H1 (cell line): ENCODE measurements at regions not wholly inside any gene's neighbourhood (a gene's known extent, or its start where the extent isn't known, plus 50 kb on each side); places are given as distances from the start of the nearest gene placed in this dataset.

Source experiments
- BACH1 ChIP-seq: IDR thresholded peaks from 2 replicates; pipeline ENCODE4 v1.6.1; 2012; ENCODE audit warnings: low read length, improper control_type of control experiment
- GTF2F1 ChIP-seq: IDR thresholded peaks from 2 replicates; pipeline ENCODE4 v1.6.1; 2012; ENCODE audit warnings: low read depth, low read length, improper control_type of control experiment, borderline replicate concordance
- JUND ChIP-seq: IDR thresholded peaks from 2 replicates; pipeline ENCODE4 v1.6.1; 2011; ENCODE audit warnings: mild to moderate bottlenecking, improper control_type of control experiment, low read length
- TAF1 ChIP-seq: IDR thresholded peaks from 2 replicates; pipeline ENCODE4 v1.6.1; 2011; ENCODE audit warnings: mild to moderate bottlenecking, low read depth, low read length

DNA sequence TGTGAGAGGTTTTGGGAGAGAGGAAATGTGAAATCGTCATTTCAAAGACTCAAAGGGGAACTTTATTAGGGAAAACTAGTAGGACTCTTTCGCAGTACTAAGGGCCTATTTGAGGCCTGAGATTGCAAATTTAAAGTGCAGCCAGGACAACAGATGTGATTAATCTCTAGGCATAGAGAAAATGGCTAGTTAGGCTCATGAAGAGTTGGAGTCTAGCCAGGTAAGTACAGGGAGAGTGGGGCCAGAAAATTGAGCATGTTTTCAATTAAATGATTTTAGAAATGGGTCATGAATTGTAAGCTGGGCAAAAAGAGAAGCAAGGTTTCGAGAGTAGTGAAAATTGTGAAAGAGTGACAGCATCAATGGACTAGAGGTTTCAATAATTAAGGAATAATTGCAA, 91.9 kb upstream of the LMNTD1 start (continued):
- TF ChIP-seq TAF1 (no peak), GTF2F1 (no peak), JUND (no peak), BACH1 (no peak)
